Coronary artery (tissue), 2 donors: ENCODE measurements at regions not wholly inside any gene's neighbourhood (a gene's known extent, or its start where the extent isn't known, plus 50 kb on each side); places are given as distances from the start of the nearest gene placed in this dataset.

Experiments
- DNase-seq: peaks from one replicate; pipeline ENCODE4 v3.0.0-alpha.2; 2017; ENCODE audit warnings: low spot score
- H3K27ac ChIP-seq, 2 donors: fragments of 200-600 bp; sonication (generic); one replicate each; pipeline ENCODE4 v1.5.1; 2016 to 2019
- H3K4me3 ChIP-seq: fragments of 200-600 bp; sonication (generic); 2 replicates; pipeline ENCODE4 v1.5.1; 2016; ENCODE audit warnings: mild to moderate bottlenecking, moderate library complexity
- TF ChIP-seq, protein P1 (sequence below): fragments of 200-600 bp; sonication (generic); IDR thresholded peaks from one replicate; pipeline ENCODE4 v1.5.1; 2019; ENCODE audit warnings: antibody characterized with exemption

DNA sequence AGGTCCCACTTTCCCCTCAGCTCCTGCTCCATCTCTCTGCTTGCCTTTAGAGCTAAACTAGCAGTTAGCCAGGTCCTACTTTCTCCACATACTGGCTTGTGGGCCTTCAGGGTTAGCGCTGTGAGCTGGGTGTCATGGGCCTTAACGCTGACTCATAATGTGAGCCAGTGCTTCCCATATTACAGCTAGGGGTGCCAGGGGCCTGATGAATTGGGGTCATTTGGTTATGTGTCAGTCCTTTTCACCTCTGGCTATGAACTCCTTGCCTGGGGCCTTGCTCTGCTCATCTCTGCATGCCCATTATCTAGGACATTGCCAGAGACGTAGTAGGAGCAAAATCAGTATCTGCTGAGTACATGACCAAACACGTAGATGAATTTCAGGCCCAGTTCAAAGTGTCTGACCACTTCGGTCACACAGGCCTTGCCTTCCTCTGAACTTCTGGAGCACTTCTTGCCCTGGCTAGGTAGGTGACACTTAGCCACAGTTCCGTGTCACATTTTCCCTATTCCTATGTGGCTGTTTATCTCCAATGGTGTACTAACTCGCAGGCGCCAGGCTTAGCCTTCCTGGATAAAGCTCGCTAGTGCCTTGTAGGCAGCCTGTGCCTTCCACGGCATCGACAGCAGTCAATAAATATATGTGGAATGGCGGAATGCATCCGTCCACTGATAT, 103.2 kb upstream of the SIX3 start:
- no peak overlapping the region for H3K4me3 ChIP-seq
- peak; percentile 56 for DNase-seq
- TF ChIP-seq, protein P1, sequence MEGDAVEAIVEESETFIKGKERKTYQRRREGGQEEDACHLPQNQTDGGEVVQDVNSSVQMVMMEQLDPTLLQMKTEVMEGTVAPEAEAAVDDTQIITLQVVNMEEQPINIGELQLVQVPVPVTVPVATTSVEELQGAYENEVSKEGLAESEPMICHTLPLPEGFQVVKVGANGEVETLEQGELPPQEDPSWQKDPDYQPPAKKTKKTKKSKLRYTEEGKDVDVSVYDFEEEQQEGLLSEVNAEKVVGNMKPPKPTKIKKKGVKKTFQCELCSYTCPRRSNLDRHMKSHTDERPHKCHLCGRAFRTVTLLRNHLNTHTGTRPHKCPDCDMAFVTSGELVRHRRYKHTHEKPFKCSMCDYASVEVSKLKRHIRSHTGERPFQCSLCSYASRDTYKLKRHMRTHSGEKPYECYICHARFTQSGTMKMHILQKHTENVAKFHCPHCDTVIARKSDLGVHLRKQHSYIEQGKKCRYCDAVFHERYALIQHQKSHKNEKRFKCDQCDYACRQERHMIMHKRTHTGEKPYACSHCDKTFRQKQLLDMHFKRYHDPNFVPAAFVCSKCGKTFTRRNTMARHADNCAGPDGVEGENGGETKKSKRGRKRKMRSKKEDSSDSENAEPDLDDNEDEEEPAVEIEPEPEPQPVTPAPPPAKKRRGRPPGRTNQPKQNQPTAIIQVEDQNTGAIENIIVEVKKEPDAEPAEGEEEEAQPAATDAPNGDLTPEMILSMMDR = no peak
- no peak overlapping the region for H3K27ac ChIP-seq

DNA sequence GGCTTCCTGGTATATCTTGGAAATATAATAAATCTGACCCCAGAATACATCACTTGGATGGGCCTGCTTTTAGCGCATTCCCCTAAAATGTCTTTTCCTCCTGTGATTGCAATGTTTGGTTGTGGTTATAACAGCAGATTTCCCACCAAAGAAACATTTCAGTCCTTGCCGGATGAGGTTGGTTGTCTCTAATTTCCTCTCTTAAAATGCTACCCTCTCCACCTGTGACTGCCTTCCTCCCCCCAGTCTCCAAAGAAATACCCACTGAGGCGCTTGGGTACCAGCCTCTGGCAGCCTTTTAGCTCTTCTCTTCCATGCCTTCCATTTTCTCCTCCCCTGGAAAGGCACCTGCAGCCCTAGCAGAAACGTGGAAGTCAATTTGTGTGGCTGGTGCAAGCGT, 102.1 kb upstream of the SIX3 start:
- Histone ChIP-seq H3K27ac (no peak overlapping the region), H3K4me3 (no peak overlapping the region)
- DNase-seq = no peak
- TF ChIP-seq, protein P1 = no peak

DNA sequence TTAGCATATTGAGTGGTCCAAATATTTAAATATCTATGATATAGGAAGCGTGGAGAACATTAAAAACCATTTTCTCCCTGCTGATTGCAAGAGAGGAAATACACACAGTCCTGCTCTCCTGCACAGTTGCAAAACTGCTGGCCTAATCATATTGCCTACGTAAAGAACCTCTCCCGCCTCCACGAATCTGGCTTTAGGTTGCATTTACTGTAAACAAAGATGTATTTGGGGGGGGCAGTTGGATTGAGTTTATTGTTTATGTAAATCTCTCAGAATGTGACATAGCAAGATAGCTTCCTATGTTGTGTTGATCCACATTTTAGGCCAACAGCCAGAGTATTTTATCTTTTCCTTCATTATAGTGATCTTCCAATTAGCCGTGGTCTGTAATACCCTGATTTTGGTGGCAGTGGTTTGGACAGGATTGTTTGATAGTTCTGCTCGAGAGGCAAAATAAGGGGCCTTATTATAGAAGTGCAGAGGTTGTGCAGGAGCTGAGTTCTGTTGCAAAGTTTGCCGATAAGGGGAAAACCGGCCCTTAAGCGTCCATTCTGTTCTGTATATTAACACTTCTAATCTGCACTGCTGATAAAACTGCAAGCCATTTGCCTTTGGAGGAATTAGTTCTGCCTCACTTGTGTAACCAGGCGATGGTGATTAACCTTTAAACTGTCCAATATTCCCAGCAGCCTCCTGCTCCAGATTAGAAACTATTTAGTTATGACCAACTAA, 101.6 kb upstream of the SIX3 start:
- H3K27ac ChIP-seq = no peak overlapping the region
- no peak overlapping the region for H3K4me3 ChIP-seq
- no peak for DNase-seq
- TF ChIP-seq, protein P1 = no peak

DNA sequence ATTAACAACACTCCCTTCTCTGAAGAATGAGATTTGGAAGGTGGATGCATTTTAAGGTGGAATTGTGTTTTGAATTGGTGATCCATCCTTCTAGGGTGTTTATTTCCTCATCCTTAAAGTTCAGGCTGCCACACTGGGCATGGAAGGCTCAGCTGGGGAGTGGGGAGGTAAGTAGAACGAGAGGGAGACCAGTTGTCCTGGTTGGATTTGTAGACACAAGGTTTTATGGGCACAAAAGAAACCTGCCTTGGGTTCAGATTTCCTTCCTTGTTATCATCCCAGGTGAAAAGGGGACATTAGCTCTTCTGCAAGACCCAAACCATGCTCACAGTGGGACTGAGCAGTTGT, 101.0 kb upstream of the SIX3 start:
- DNase-seq = peak; percentile 28
- TF ChIP-seq, protein P1 = no peak
- Histone ChIP-seq H3K4me3 (no peak overlapping the region), H3K27ac (no peak overlapping the region)

DNA sequence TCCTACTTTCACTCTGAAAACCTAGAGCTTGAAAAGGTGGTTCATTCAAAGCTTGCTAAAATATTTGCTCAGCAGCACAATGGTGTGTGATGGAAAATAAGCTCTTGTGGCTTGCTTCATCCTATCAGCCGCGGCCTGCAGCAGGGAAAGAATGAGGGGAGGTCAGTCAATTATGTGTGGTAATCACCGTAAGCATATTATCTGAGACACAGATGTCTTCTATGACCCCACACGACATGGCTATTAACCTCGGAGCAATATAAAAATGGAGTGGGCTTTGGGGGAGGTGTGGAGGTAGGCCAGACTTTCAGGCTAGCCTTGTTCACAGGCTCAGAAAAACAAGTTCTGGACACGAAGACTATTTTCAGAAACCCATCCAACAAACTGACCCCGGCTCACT, 98.4 kb upstream of the SIX3 start:
- DNase-seq = no peak
- no peak overlapping the region for H3K4me3 ChIP-seq
- TF ChIP-seq, protein P1 = no peak
- H3K27ac ChIP-seq = no peak overlapping the region

DNA sequence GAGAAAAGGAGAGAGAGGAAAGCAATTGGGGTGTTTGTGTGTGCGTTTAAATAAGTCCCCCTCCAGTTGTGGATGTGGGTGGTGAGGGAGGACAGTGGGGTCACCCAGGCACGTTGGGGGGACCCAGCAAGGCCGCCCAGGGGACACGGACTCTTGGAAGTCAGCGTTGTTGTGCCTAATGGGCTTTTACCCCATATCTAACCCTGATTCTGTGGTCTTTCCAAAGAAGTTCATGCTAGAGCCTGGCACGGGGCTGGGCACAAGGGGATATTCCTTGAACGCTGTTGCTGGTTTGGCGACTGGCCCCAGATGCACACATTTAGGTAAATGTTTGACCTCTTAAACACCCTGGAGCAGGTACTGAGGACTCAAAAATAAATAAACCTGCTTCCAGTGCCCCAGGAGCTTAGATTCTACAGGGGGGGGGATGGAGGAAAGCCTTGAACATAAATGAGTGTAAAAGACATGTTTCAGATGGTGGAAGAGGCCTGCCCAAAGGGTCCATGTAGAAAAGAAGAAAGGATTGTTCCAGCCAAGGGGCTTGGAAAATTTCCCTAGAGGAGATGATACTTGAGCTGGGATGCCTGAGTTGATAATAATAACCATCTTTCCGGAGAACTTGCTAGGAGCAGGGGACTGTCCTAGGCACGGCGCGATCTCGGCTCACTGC, 97.7 kb upstream of the SIX3 start:
- TF ChIP-seq, protein P1 = no peak
- DNase-seq = no peak
- H3K27ac ChIP-seq = no peak overlapping the region

More for the DNA sequence above, 97.7 kb upstream of the SIX3 start:
- H3K4me3 ChIP-seq = no peak overlapping the region
